ENCODE measurements at regions not wholly inside any gene's neighbourhood (a gene's known extent, or its start where the extent isn't known, plus 50 kb on each side); places are given as distances from the start of the nearest gene placed in this dataset.

- intact Hi-C loops (cut with micrococcal nuclease) = no loop called here
- no peak overlapping the region for H2BK20ac ChIP-seq (ENCODE audit: low read depth, low read length)
- TF ChIP-seq BHLHE40 (IDR thresholded peaks at IDR 0.05; ENCODE audit: low read depth, low read length) (no peak), ELK1 (IDR thresholded peaks at IDR 0.05; ENCODE audit: borderline replicate concordance, low read depth, low read length) (no peak), POLR2A (IDR thresholded peaks at IDR 0.05; ENCODE audit: low read depth, low read length) (no peak), RFX5 (IDR thresholded peaks at IDR 0.05; ENCODE audit: low read depth, low read length) (no peak), SMC3 (IDR thresholded peaks at IDR 0.05; ENCODE audit: low read depth, low read length) (no peak), RAD21 (IDR thresholded peaks at IDR 0.05; ENCODE audit: low read length) (no peak), CEBPB (IDR thresholded peaks at IDR 0.05; ENCODE audit: low read depth, low read length) (no peak), MAZ (IDR thresholded peaks at IDR 0.05; ENCODE audit: borderline replicate concordance, low read depth, low read length) (no peak), USF2 (IDR thresholded peaks at IDR 0.05; ENCODE audit: low read depth, low read length) (no peak), CHD1 (IDR thresholded peaks at IDR 0.05; ENCODE audit: low read depth, low read length) (no peak), MXI1 (IDR thresholded peaks at IDR 0.05; ENCODE audit: borderline replicate concordance, low read depth, low read length) (no peak), RCOR1 (IDR thresholded peaks at IDR 0.05; ENCODE audit: insufficient replicate concordance, low read length) (no peak), FOS (IDR thresholded peaks at IDR 0.05; ENCODE audit: low read depth, low read length) (no peak), NFE2L2 (IDR thresholded peaks at IDR 0.05; ENCODE audit: low read depth, low read length) (no peak)
- H2BK120ac ChIP-seq (ENCODE audit: low read depth, low read length) = no peak overlapping the region
- no peaks in the 10 kb centered on the region for H3K36me3 ChIP-seq (ENCODE audit: control insufficient read depth, insufficient read depth, low read length)
- no peak overlapping the region for H3K14ac ChIP-seq (replicated peaks; ENCODE audit: low read depth, low read length)
- peaks cover 31% of the 10 kb centered on the region for H3K27me3 ChIP-seq (ENCODE audit: control insufficient read depth, insufficient read depth, low read length)
- BruUV-seq (replicated peaks) = no TSS peak
- H2AFZ ChIP-seq (replicated peaks; ENCODE audit: low read length, poor library complexity) = no peak overlapping the region
- H4K5ac ChIP-seq (ENCODE audit: low read depth, low read length) = no peak overlapping the region
- dilution Hi-C loops (cut with HindIII; ENCODE audit: low sequenced_read_pairs, unreplicated experiment) = no loop called here
- H3K56ac ChIP-seq (ENCODE audit: extremely low read depth, insufficient read depth, low read length) = no peak overlapping the region
- no peak overlapping the region for H4K91ac ChIP-seq (ENCODE audit: insufficient read depth, low read depth, low read length)
- no peak overlapping the region for H3K18ac ChIP-seq (ENCODE audit: low read depth, low read length)
- no peaks in the 10 kb centered on the region for H3K9me1 ChIP-seq (ENCODE audit: insufficient read depth, low read length)
- H2BK15ac ChIP-seq (ENCODE audit: low read depth, low read length) = no peak overlapping the region
- ATAC-seq (ENCODE audit: low read depth) (no peak), DNase-seq (no peak)
- ChIA-PET POLR2A (ENCODE audit: unreplicated experiment) (no interaction called here), CTCF (no interaction called here)
- WGBS, 2 experiments (ENCODE audit: extremely low coverage in 2 of 2, insufficient read length in 1 of 2) = no CpG with 5 or more reads among the region's 5 CpGs
- no peak overlapping the region for H3K4me2 ChIP-seq (ENCODE audit: low read depth, low read length)
- H3K4me3 ChIP-seq (ENCODE audit: insufficient read depth, low read depth, low read length) = no peak overlapping the region
- no peaks in the 10 kb centered on the region for H4K20me1 ChIP-seq (ENCODE audit: insufficient read depth, low read length)
- H2BK5ac ChIP-seq (ENCODE audit: low read depth, low read length, poor library complexity, severe bottlenecking) = no peak overlapping the region
- H3K9me3 ChIP-seq (ENCODE audit: control insufficient read depth, insufficient read depth, low read length) = peaks cover 15% of the 10 kb centered on the region
- no peaks in the 10 kb centered on the region for H3K4me1 ChIP-seq (ENCODE audit: control insufficient read depth, insufficient read depth, low read length)
- no peak overlapping the region for H4K8ac ChIP-seq (ENCODE audit: low read depth in 2 of 2, low read length in 2 of 2)
- in situ Hi-C loops (cut with MboI; ENCODE audit: low sequenced_read_pairs) = no loop called here
- no peak overlapping the region for H3K4ac ChIP-seq (ENCODE audit: low read depth, low read length)
- no peak overlapping the region for H2AK9ac ChIP-seq (replicated peaks; ENCODE audit: low read depth, low read length, poor library complexity)
- no peak overlapping the region for H2AK5ac ChIP-seq (ENCODE audit: low read depth, low read length)
- no peaks in the 10 kb centered on the region for H3K79me1 ChIP-seq (ENCODE audit: low read depth in 1 of 2, low read length in 2 of 2)
- H3K27ac ChIP-seq (ENCODE audit: insufficient read depth, low read length) = no peak overlapping the region
- no peak overlapping the region; the same call in 1 of the 2 replicates for H3K23ac ChIP-seq (ENCODE audit: low read depth, low read length)
- H3K9ac ChIP-seq (ENCODE audit: low read depth, low read length) = no peak overlapping the region
Measured at GRCh38 chr15:69930754-69931153, 167.0 kb downstream of the TLE3 start.
